Activated T-cell treated with anti-CD3 and anti-CD28 coated beads, Interleukin-2, amount 50 U/mL, for 24 hours (primary cell): ENCODE measurements at regions not wholly inside any gene's neighbourhood (a gene's known extent, or its start where the extent isn't known, plus 50 kb on each side); places are given as distances from the start of the nearest gene placed in this dataset.

ENCODE experiments used
- DNase-seq: peaks from one replicate; pipeline ENCODE4 v3.0.0-alpha.2; 2020
- H3K27ac Mint-ChIP-seq: 2 replicates; pipeline ENCODE4 v1.8.0; 2020; ENCODE audit warnings: mild to moderate bottlenecking, mixed read lengths
- H3K27me3 Mint-ChIP-seq: 2 replicates; pipeline ENCODE4 v1.8.0; 2020; ENCODE audit warnings: mixed read lengths
- H3K36me3 Mint-ChIP-seq: 2 replicates; pipeline ENCODE4 v1.8.0; 2020; ENCODE audit warnings: low read depth, mixed read lengths
- H3K4me1 Mint-ChIP-seq: 2 replicates; pipeline ENCODE4 v1.8.0; 2020; ENCODE audit warnings: low read depth, mixed read lengths
- H3K4me3 Mint-ChIP-seq: 2 replicates; pipeline ENCODE4 v1.8.0; 2020; ENCODE audit warnings: mild to moderate bottlenecking, moderate library complexity, mixed read lengths
- H3K9me3 Mint-ChIP-seq: 2 replicates; pipeline ENCODE4 v1.8.0; 2020; ENCODE audit warnings: mixed read lengths

- DNase-seq: peak; percentile 55
- no peaks in the 10 kb centered on the region for H3K9me3 Mint-ChIP-seq
- H3K27ac Mint-ChIP-seq: peak overlapping the region; percentile 24
- H3K4me1 Mint-ChIP-seq: peaks cover 59% of the 10 kb centered on the region
- no peak overlapping the region for H3K4me3 Mint-ChIP-seq
- no peaks in the 10 kb centered on the region for H3K36me3 Mint-ChIP-seq
- no peaks in the 10 kb centered on the region for H3K27me3 Mint-ChIP-seq
These were observed 54.2 kb upstream of the ARHGEF3 start for GRCh38 chr3:56855856-56856512.

- Mint-ChIP-seq H3K9me3 (no peaks in the 10 kb centered on the region), H3K4me3 (no peak overlapping the region), H3K27ac (no peak overlapping the region), H3K27me3 (no peaks in the 10 kb centered on the region), H3K4me1 (peaks cover 50% of the 10 kb centered on the region), H3K36me3 (no peaks in the 10 kb centered on the region)
- DNase-seq: no peak
These were observed 53.3 kb upstream of the ARHGEF3 start for GRCh38 chr3:56854856-56855611.

- no peaks in the 10 kb centered on the region for H3K27me3 Mint-ChIP-seq
- H3K36me3 Mint-ChIP-seq: no peaks in the 10 kb centered on the region
- H3K4me1 Mint-ChIP-seq: peaks cover 44% of the 10 kb centered on the region
- H3K27ac Mint-ChIP-seq: no peak overlapping the region
- no peak overlapping the region for H3K4me3 Mint-ChIP-seq
- H3K9me3 Mint-ChIP-seq: no peaks in the 10 kb centered on the region
- no peak for DNase-seq
These were observed 50.5 kb upstream of the ARHGEF3 start for GRCh38 chr3:56851966-56852884.
